ENCODE measurements at regions not wholly inside any gene's neighbourhood (a gene's known extent, or its start where the extent isn't known, plus 50 kb on each side); places are given as distances from the start of the nearest gene placed in this dataset.

DNA sequence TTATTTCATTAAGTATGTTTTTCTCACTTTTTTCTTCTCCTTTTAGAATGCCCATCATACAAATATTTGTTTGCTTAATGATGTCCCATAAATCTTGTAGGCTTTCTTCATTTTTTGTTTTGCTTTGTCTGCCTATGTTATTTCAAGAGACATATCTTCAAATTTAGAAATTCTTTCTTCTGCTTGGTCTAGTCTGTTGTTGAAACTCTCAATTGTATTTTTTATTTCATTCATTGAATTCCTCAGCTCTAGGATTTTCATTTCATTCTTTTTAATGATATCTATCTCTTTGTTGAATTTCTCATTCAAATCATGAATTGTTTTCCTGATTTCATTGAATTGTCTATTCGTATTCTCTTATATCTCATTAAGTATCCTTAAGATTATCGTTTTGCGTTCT lies 125.1 kb upstream of the VIPR2 start:
- Histone ChIP-seq H3K27ac (no peak overlapping the region), H3K9me3 (peaks cover 34% of the 10 kb centered on the region), H3K4me2 (no peak overlapping the region), H3K4me1 (no peaks in the 10 kb centered on the region), H3K36me3 (no peaks in the 10 kb centered on the region), H4K20me1 (no peaks in the 10 kb centered on the region), H3K9ac (no peak overlapping the region), H3K27me3 (no peaks in the 10 kb centered on the region), H3K4me3 (no peak overlapping the region)
- no peak for TF ChIP-seq Cebpa-rat (IDR thresholded peaks at IDR 0.05)

DNA sequence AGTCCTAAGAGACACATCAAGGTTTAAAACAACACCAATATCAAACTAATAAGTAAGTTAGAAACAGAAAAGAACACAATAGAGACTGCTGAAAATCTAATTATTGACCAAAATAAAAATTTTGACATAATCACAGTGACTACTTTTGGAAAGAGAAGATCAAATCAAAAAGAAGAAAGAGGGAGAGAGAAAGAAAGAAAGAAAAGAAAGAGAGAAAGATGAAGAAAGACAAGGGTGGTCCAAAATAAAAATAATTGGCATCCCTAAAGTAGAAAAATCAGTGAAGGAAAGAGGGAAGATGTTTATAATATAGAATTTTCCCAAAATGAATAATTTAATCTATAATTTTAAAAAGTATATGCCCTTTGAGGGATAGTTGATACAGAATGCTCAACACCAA lies 118.8 kb upstream of the VIPR2 start:
- Histone ChIP-seq H3K4me1 (no peaks in the 10 kb centered on the region), H3K27me3 (no peaks in the 10 kb centered on the region), H3K4me3 (no peak overlapping the region), H4K20me1 (no peaks in the 10 kb centered on the region), H3K4me2 (no peak overlapping the region), H3K27ac (no peak overlapping the region), H3K36me3 (no peaks in the 10 kb centered on the region), H3K9me3 (peaks cover 7% of the 10 kb centered on the region; the same call in 1 of the 2 replicates), H3K9ac (no peak overlapping the region)
- TF ChIP-seq Cebpa-rat (IDR thresholded peaks at IDR 0.05) = no peak

DNA sequence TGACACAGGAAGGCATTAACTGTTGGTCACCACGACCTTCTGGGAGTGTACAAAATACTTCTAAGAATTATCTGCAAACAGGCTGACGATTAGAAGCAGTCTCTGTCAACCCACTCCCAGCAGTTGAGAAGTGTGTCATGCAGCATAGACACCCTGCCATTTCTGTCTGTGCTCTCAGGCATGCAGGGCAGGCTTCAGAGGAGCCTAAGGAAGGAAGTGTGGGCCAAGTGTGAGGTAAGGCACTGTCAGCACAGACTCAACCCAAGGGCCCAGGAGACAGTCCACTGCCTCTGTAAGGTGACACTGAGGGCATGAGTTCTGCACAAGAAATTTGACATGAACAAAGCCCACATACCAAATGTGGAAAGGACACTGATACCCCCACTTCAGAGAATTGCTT lies 109.0 kb upstream of the VIPR2 start:
- Histone ChIP-seq H3K36me3 (no peaks in the 10 kb centered on the region), H3K9ac (no peak overlapping the region), H3K27ac (peak overlapping the region; percentile 35), H3K4me3 (no peak overlapping the region), H3K27me3 (no peaks in the 10 kb centered on the region), H4K20me1 (no peaks in the 10 kb centered on the region), H3K4me1 (peaks cover 33% of the 10 kb centered on the region), H3K9me3 (peaks cover 5% of the 10 kb centered on the region; the same call in 1 of the 2 replicates), H3K4me2 (peak overlapping the region; percentile 69)
- no peak for TF ChIP-seq Cebpa-rat (IDR thresholded peaks at IDR 0.05)

DNA sequence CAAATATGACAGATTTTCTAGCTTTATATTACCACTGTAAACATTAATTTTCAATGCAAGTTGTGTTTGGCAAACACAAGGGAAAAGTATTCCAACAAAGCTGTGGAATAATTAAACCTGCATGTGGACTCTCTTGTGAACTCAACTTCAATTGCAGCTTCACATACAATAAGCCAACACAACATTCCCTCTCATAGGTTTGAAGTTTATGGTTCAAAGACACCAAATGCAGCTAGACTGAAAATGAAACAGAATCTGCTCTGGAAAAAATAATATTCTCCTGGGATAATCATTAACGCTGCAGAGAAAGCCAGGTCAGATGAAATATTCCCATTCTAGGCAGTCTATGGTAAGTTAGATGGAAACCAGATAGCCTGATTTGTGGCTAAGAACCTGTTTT lies 105.8 kb upstream of the VIPR2 start:
- Histone ChIP-seq H3K4me3 (no peak overlapping the region), H3K27me3 (no peaks in the 10 kb centered on the region), H3K36me3 (no peaks in the 10 kb centered on the region), H3K4me1 (peaks cover 33% of the 10 kb centered on the region), H3K9me3 (no peaks in the 10 kb centered on the region), H3K9ac (no peak overlapping the region), H3K27ac (no peak overlapping the region), H3K4me2 (no peak overlapping the region), H4K20me1 (no peaks in the 10 kb centered on the region)
- TF ChIP-seq Cebpa-rat (IDR thresholded peaks at IDR 0.05) = no peak

DNA sequence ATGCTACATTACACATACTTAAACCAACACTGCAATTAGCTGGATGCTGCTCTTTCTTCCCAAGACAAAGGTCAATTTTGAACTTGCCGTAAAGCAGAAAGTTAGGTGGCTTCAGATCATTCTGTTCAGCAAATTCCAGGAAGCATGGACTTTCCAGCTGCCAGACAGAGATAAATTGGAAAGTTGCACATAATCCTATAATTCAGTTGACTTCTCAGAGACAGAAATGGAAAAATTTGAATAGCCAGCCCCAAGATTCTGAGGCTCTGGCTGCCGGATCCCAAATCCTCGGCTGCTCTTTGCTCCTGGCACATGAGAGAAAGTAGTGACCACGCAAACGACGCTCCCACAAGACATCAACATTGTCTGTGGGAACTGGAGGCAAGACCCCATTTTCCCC lies 105.0 kb upstream of the VIPR2 start:
- Histone ChIP-seq H3K4me2 (no peak overlapping the region), H3K9ac (no peak overlapping the region), H3K9me3 (no peaks in the 10 kb centered on the region), H3K27me3 (no peaks in the 10 kb centered on the region), H3K4me1 (peaks cover 25% of the 10 kb centered on the region), H3K27ac (no peak overlapping the region), H4K20me1 (no peaks in the 10 kb centered on the region), H3K4me3 (no peak overlapping the region), H3K36me3 (no peaks in the 10 kb centered on the region)
- no peak for TF ChIP-seq Cebpa-rat (IDR thresholded peaks at IDR 0.05)

DNA sequence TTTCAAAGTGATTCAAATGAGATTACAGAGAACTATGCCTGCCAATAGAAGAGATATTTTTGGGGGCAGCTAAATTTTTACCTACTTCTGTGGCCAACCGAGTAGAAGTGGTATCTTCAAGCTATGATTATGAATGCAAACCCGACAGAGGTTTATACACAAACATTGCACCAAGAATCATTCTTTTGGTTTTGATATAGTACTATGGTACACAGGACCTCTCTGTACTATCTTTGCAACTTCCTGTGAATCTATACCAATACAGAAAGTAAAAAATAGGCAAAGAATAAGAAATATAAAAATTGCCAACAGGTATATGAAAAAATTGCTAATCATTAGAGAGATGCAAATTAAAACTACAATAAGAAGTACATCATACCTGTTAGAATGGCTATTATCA lies 103.2 kb upstream of the VIPR2 start:
- no peaks in the 10 kb centered on the region for H3K36me3 ChIP-seq
- no peak for TF ChIP-seq Cebpa-rat (IDR thresholded peaks at IDR 0.05)
- H3K9me3 ChIP-seq = no peaks in the 10 kb centered on the region
- no peak overlapping the region for H3K27ac ChIP-seq
- H3K4me1 ChIP-seq = peaks cover 7% of the 10 kb centered on the region
- no peak overlapping the region for H3K4me2 ChIP-seq
- H3K9ac ChIP-seq = no peak overlapping the region
- no peak overlapping the region for H3K4me3 ChIP-seq
- H3K27me3 ChIP-seq = no peaks in the 10 kb centered on the region
- H4K20me1 ChIP-seq = no peaks in the 10 kb centered on the region

DNA sequence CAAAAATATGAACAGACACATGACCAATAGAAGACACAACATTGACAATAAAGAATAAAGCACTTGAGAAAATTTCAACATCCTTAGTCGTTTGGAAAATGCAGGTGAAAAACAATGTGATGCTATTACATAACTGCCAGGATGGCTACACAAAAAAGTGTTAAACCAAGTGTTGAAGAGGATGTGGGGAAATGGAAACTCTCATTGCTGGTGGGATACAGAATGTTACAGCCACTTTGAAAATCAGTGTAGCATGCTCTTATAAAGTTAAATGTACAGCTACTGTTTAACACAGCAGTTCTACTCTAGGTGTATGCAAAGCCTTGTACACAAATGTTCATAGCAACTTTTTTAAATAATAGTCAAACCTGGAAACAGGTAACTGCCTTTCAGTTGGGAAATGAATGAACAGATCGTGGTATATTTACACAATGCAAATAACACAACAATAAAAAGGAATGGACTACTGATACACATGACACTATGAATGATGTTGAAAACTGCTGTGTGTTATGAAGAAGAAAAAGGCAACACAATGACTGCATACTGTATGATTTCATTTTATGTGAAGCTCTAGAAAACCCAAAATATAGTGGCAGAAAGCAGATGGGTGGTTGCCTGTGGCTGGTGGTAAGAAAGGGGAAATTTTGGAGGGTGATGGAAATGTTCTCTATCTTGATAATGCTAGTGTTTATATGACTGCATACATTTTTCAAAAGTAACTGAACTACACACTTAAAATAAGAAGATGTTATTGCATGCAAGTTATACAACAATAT lies 102.2 kb upstream of the VIPR2 start:
- no peak for TF ChIP-seq Cebpa-rat (IDR thresholded peaks at IDR 0.05)
- no peaks in the 10 kb centered on the region for H3K27me3 ChIP-seq
- H3K9ac ChIP-seq = no peak overlapping the region
- no peaks in the 10 kb centered on the region for H4K20me1 ChIP-seq
- no peaks in the 10 kb centered on the region for H3K36me3 ChIP-seq
- no peak overlapping the region for H3K4me2 ChIP-seq
- H3K4me1 ChIP-seq = no peaks in the 10 kb centered on the region
- H3K9me3 ChIP-seq = no peaks in the 10 kb centered on the region
- H3K27ac ChIP-seq = no peak overlapping the region
- H3K4me3 ChIP-seq = no peak overlapping the region

DNA sequence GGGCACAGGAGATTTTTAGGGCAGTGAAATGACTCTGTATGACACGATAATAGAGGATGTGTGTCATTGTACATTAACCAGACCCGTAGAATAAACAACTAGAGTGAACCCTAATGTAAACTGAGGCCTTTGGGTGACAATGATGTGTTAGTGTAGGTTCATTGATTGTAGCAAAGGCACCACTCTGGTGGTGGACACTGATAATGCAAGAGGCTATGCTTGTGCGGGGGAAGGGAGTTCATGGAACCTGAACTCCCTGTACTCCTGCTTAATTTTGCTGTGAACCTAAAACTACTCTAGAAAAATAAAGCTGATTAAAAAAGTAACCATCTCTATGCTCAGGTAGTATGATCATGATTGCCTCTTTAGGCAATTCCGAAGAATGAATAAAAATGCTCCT lies 96.3 kb upstream of the VIPR2 start:
- TF ChIP-seq Cebpa-rat (IDR thresholded peaks at IDR 0.05) = no peak
- H3K9me3 ChIP-seq = no peaks in the 10 kb centered on the region
- no peak overlapping the region for H3K4me3 ChIP-seq
- H3K4me2 ChIP-seq = no peak overlapping the region
- H3K27ac ChIP-seq = no peak overlapping the region
- no peaks in the 10 kb centered on the region for H4K20me1 ChIP-seq
- no peaks in the 10 kb centered on the region for H3K27me3 ChIP-seq
- no peaks in the 10 kb centered on the region for H3K36me3 ChIP-seq
- no peaks in the 10 kb centered on the region for H3K4me1 ChIP-seq
- no peak overlapping the region for H3K9ac ChIP-seq

DNA sequence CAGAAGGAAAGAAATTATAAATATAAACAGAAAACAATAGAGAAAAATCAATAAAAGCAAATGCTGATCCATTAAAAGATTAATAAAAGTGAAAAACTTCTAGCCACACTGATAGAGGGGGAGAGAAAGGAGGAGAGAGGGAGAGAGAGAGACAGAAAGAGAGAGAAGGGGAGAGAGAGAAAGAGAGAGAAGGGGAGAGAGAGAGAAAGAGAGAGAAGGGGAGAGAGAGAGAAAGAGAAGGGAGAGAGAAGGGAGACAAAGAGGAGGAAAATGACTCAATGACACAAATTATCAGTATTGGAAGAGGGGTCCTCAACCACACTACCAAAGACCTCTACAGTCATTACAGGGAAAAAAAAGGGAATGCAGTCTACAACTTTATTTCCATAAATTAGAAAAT lies 94.4 kb upstream of the VIPR2 start:
- no peak overlapping the region for H3K4me2 ChIP-seq
- H3K9ac ChIP-seq = no peak overlapping the region
- H3K4me1 ChIP-seq = no peaks in the 10 kb centered on the region
- H4K20me1 ChIP-seq = no peaks in the 10 kb centered on the region
- H3K4me3 ChIP-seq = no peak overlapping the region
- H3K27ac ChIP-seq = no peak overlapping the region
- no peaks in the 10 kb centered on the region for H3K9me3 ChIP-seq
- H3K36me3 ChIP-seq = no peaks in the 10 kb centered on the region
- H3K27me3 ChIP-seq = no peaks in the 10 kb centered on the region
- TF ChIP-seq Cebpa-rat (IDR thresholded peaks at IDR 0.05) = no peak

DNA sequence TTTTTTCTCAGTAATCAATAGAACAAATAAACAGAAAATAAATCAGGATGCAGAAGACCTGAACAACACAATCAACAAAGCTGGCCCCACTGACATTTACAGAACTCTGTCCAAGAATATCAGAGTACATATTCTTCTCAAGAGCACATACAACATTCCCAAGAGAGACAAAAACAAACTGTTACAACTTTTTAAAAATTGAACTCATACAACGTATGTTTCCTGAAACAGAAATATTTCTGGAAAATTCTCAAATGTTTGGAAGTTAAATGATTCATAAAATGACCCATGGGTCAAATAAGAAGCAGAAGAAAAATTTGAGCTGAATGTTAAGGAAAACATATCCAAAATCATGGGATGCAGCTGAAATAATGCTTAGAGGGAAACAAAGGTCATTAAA lies 93.9 kb upstream of the VIPR2 start:
- no peak overlapping the region for H3K27ac ChIP-seq
- H3K9ac ChIP-seq = no peak overlapping the region
- H3K4me2 ChIP-seq = no peak overlapping the region
- no peaks in the 10 kb centered on the region for H3K9me3 ChIP-seq
- H3K36me3 ChIP-seq = no peaks in the 10 kb centered on the region
- TF ChIP-seq Cebpa-rat (IDR thresholded peaks at IDR 0.05) = no peak
- no peaks in the 10 kb centered on the region for H3K27me3 ChIP-seq
- H3K4me3 ChIP-seq = no peak overlapping the region
- no peaks in the 10 kb centered on the region for H4K20me1 ChIP-seq
- H3K4me1 ChIP-seq = no peaks in the 10 kb centered on the region
